GM18505 (cell line): ENCODE measurements at regions not wholly inside any gene's neighbourhood (a gene's known extent, or its start where the extent isn't known, plus 50 kb on each side); places are given as distances from the start of the nearest gene placed in this dataset.

Experiments
- ATAC-seq: cut with Tn5 transposase; IDR thresholded peaks from one replicate; pipeline ENCODE4 v1.9.1; 2021; ENCODE audit not compliant: unreplicated experiment
- POLR2A ChIP-seq: IDR thresholded peaks from 4 replicates; pipeline ENCODE4 v1.6.1; 2011; ENCODE audit warnings: borderline replicate concordance; ENCODE audit not compliant: insufficient read depth, insufficient read length; ENCODE audit errors: extremely low read depth

DNA sequence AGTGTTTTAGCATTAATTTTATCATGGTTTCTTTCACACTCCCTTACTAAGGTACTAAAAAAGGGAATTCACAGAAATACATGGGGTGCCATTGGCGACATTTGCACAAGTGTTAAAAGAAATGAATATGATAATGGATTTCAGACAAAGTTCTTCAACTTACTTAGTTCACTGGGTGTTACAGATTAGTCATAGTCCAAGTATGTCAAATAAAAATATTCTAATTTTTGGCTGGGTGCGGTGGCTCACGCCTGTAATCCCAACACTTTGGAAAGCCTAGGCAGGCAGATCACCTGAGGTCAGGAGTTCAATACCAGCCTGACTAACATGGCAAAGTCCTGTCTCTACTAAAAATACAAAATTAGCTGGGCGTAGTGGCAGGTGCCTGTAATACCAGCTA, 286.1 kb upstream of the TFAP2D start:
- no peak for ATAC-seq
- TF ChIP-seq POLR2A, result no peak

DNA sequence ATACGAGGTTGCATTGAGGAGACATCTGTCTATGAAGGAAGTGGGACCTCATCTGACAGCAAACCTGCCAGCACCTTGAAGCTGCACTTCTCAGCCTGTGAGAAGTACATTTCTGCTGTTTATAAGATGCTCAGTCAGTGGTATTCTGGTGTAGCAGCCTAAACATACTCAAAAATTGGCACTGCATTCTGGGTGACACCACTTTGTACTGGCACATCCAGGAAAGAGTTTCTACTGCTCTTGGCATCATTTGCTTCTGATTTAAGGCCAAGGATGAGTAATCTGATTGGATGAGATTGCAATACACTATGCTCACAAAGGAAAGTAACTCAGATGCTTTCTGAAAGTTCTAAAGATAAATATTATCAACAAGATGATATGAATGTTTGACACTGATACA, 275.4 kb upstream of the TFAP2D start:
- TF ChIP-seq POLR2A, result no peak
- ATAC-seq, result no peak

DNA sequence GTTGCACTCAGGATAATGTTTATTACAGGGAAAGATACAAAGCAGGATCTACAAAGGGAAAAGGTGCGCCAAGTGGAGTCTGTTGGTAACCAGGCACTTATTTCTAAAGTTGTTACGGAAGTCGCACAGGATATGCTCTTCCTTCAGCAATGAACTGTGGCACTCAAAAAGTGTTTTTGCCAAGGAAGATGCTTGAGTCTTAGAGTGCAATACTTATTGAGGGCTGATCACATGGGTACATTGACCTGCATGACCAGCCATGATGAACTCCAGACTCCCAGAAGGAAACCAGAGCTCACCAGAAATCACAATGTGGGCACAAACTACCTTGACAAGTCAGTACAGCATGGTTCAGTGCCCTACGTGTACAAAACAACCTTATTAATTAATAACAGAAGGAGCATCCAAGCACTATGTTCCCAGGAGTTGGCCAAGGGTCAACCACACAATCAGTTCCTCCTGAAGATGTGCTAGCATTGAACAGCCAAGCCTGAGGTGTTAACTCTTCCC, 270.7 kb upstream of the TFAP2D start:
- no peak for TF ChIP-seq POLR2A
- no peak for ATAC-seq

DNA sequence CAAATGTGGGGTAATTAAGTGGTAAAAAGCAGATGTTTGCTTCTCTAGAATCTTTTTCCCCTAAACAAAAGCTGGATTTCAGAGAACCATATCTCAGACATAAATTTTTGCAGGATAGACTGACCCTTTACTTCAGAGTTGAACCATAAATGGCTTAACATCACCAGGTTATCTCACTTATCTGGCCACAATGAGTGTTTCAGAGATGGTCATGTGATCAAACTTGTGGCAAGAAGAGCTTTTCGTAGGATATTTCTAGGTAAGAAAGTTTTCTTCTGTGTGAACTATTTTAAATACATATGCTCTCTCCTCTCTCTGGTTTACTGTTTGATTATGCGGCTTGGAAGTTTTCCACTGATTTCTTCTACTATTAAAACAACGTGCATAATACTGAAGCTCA, 270.2 kb upstream of the TFAP2D start:
- TF ChIP-seq POLR2A, result no peak
- no peak for ATAC-seq

DNA sequence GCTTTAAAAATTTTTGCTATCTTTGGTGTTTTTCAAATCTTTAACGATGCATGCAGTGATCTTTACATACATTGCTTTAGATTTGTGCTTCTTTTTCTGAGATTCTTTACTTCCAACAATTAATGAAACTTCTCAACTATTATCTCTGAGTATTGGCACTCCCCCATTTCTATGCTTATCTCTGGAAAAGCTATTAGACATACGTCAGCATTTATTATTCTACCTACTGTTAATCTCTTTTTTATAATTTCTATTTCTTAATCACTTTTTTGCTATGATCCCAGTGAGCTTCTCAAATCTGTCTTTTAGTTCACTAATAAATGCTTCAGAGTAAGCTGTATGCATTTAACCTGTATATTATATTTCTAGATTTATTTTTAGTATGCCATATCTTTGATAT, 264.2 kb upstream of the TFAP2D start:
- ATAC-seq, result no peak
- no peak for TF ChIP-seq POLR2A

DNA sequence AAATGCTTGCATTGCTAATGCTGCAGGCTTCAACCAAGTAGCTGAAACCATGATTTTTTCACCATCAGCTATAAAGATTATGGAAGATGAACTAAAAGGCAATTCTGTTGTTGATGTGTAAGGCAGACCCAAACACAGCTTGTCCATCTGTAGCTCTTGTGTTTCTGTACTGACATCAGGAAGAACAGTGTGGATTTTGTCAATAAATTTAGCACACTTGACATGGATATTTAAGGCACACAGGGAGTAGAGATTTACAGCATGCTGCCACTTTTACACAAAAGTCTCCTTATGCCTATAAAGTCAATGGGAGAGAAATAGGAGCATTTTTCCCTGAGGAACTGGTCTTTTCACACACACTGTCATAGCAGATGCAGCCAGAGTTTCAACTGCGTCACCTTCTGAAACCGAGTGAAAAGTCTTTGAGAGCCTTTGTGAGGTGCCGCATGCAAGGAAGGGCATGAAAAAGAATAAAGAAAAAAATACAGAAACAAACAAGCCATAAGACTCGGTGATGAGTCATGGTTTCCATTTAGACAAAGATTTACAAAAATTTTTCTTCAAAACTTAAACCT, 261.4 kb upstream of the TFAP2D start:
- no peak for TF ChIP-seq POLR2A
- ATAC-seq, result no peak

DNA sequence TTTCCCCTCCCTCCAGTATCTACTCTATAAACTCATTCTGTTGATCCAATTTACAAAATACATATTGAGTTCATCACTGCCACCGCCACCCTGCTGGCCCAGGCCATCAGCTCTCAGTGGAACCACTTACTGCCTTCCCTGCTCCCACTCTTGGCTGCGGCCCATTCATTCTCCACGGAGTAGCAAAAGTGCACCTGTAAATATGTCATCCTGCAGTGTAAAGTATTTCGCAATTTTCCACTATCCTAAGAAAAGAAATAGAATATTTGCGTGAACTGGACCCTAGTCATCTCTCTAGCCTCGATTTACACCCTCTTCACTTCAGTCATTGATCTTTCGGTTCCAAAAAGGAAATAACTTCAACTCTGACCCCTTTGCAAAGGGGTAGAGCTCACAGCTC, 258.3 kb upstream of the TFAP2D start:
- no peak for TF ChIP-seq POLR2A
- ATAC-seq, result no peak

DNA sequence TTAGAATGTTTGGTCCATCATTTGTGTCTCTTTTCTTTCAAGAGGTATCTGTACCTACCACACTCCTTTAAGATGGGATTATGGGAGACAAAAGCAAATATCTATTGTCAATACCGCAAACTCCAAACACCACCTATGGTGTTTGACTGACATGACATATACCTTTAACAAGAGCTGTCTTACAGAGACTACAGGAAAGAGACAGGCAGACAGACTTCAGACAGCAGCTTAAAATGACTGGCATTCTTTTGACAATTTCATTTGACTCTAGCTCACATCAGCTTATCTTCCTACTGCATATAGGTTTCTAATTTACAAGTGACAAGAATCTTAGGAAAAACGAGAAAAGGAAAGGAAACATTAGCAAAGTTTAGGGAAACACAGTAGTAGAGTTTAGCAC, 256.0 kb upstream of the TFAP2D start:
- no peak for TF ChIP-seq POLR2A
- no peak for ATAC-seq

DNA sequence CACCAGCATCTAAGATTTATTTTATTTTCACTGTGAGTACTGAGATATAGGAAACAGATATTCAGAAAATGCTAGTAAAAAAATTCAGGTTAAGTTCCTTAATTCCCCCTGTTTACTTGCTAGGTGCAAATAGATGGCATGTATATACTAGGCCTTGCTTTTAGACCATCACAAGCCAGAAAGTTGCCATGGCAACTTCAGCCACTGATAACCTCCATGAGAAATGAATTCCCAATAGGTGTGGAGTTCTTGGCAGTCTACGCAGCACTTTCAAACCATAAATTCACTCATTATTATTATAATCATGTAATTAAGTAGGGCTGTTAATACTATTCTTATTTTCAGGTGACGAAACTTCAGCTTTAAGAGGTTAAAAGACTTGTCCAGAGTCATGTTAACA, 251.6 kb upstream of the TFAP2D start:
- ATAC-seq, result no peak

DNA sequence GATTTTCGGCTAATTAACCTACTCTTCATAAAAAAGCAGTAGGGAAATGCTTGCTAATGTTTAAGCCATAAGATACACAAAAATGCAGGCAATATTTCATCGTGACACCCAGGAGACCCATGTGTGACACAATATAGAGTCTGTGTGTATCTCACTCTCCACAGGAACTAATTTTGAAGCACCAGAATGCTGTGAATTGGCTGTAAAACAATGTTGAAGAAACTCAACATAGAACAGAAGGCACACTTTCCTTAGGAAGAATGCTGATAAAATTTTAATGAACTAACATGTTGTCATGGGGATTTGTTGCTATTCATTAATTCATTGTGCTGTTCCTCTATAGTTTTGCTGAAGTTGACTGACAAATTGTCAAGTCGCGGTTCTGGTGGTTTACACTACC, 249.4 kb upstream of the TFAP2D start:
- no peak for ATAC-seq
- TF ChIP-seq POLR2A, result no peak

More for the DNA sequence above, 251.6 kb upstream of the TFAP2D start:
- no peak for TF ChIP-seq POLR2A

DNA sequence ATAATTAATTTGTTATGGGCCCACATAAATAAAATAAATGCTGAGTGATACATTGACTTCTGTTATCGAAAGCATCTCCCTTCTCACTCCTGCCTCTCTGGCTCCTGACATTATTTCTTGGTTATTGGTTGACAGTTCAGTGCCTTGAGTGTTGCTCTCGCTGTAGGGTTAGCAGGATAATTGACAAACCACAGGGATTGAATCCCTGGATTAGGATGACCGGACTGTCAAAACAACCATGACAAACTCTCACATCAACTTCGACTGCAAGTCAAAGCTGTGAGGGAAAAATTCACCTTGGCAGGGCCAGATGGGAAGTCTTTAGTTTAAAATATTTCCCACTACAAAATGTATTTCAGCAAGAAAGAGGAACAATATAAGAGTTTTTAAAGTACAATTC, 245.4 kb upstream of the TFAP2D start:
- no peak for ATAC-seq

DNA sequence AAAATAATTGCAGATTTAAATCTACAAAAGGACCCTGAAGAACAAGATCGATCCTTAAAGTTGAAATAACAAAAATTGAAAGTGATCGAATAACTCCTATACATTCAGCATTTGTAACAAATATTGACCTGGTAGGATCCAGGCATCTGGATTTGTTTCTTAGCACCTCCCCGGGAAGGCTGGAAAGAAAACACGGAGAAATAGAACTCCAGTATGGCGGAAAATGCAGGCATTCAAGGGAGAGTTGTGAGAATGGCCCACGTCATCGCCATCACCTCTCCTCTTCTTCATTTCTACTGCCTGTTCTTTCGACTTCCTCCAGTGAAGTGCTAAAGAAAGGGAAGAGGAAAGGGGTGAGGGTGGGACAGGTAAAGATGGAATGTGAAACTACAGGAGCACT, 242.3 kb upstream of the TFAP2D start:
- no peak for TF ChIP-seq POLR2A
- ATAC-seq, result no peak

More for the DNA sequence above, 245.4 kb upstream of the TFAP2D start:
- TF ChIP-seq POLR2A, result no peak

DNA sequence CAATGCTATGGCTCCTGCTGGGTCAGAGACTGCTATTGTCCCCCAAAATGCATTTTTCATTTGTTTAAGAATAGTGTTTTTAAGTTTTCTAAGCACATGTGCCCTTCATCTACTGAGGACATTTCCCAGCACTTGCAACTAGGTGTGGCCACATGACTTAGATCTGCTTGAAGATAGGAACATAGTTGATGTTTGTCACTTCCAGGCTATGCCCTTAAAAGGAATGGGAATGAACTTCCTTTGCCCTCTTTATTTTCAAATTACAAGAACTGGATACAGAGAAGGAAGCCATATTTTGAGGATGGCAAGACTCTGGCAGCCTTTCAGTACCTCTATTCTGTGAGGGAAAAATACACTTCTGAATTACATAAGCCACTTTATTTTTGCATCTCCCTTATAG, 203.0 kb upstream of the TFAP2D start:
- no peak for TF ChIP-seq POLR2A
- ATAC-seq, result no peak

DNA sequence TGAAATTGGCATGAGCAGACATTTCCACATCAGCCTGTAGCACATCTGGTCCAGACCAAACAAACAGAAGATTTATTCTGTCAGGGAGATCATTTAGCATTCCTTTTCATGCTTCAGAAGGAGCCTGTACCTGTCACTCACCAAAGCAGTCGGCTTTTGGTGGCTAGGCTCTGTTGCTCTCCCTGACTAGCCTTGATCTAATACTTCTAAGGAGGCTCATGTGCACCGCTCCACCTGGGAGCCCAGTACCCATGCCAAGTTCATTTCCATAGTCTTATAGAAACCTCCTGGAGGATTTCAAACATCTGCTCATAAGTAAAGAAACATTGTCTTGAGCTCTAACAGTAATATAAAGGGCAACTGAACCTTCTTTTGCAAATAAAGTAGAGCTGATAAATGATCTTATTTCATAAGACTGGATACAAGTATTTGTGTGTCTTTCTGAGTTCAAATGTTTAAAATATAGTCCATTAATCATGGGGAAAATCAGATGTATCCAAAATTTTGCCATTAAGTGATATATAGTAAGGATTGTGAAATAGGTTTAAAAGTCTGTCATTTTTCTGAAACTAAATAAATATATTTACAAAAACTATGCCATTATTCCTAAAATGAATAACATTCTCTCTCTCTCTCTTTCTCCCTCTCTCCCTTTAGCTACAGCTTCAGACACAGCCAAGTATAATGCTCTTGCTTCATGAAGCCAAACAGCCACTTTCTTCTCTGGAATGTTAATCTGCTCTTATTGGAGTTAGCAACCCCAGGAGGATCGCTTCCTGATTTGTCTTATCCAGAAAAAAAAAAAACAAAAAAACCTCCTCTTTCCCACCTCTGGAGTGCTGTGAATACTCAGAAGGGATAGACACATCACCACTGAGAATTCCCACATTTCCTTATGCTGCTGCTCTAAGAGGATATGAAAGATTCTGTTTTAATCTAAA, 192.7 kb upstream of the TFAP2D start:
- ATAC-seq, result no peak
- TF ChIP-seq POLR2A, result no peak
